LNCaP clone FGC (cell line): ENCODE measurements at regions not wholly inside any gene's neighbourhood (a gene's known extent, or its start where the extent isn't known, plus 50 kb on each side); places are given as distances from the start of the nearest gene placed in this dataset.
A peak's percentile ranks its signal among the peaks of the same experiment; 100 is the strongest.

ENCODE experiments used
- DNase-seq: peaks from one replicate; pipeline ENCODE4 v3.0.0-alpha.2; 2011; ENCODE audit warnings: low read depth
- H3K4me3 ChIP-seq: 2 replicates; pipeline ENCODE4 v1.5.1; 2011; ENCODE audit warnings: mild to moderate bottlenecking, low read depth, low read length, control low read depth
- TF ChIP-seq, protein P1 (sequence below): IDR thresholded peaks from 2 replicates; pipeline ENCODE4 v1.5.1; 2012; ENCODE audit warnings: mild to moderate bottlenecking; ENCODE audit not compliant: control insufficient read depth, insufficient read depth; ENCODE audit errors: extremely low read depth

GRCh38 chr7:130973637-130974036 lies 239.6 kb upstream of the KLF14 start:
- no peak overlapping the region for H3K4me3 ChIP-seq
- no peak for DNase-seq
- TF ChIP-seq, protein P1, sequence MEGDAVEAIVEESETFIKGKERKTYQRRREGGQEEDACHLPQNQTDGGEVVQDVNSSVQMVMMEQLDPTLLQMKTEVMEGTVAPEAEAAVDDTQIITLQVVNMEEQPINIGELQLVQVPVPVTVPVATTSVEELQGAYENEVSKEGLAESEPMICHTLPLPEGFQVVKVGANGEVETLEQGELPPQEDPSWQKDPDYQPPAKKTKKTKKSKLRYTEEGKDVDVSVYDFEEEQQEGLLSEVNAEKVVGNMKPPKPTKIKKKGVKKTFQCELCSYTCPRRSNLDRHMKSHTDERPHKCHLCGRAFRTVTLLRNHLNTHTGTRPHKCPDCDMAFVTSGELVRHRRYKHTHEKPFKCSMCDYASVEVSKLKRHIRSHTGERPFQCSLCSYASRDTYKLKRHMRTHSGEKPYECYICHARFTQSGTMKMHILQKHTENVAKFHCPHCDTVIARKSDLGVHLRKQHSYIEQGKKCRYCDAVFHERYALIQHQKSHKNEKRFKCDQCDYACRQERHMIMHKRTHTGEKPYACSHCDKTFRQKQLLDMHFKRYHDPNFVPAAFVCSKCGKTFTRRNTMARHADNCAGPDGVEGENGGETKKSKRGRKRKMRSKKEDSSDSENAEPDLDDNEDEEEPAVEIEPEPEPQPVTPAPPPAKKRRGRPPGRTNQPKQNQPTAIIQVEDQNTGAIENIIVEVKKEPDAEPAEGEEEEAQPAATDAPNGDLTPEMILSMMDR: no peak

DNA sequence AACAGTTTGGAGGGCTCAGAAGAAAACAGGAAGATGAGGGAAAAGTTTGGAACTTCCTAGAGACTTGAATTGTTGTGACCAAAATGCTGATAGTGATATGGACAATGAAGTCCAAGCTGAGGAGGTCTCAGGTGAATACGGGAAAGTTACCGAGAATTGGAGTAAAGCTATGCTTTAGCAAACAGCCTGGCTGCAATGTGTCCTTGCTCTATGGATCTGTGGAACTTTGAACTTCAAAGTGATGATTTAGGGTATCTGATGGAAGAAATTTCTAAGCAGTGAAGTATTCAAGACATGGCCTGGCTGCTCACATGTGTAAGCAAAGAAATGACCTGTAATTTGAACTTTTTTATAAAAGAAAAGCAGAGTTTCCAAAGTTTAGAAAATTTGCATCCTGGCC lies 240.2 kb upstream of the KLF14 start:
- TF ChIP-seq, protein P1: no peak
- H3K4me3 ChIP-seq: no peak overlapping the region
- DNase-seq: no peak

- H3K4me3 ChIP-seq: no peak overlapping the region
- DNase-seq: no peak
- TF ChIP-seq, protein P1: no peak
Observed at GRCh38 chr7:130974794-130975193, 240.8 kb upstream of the KLF14 start.

- H3K4me3 ChIP-seq: no peak overlapping the region
- DNase-seq: no peak
- TF ChIP-seq, protein P1: no peak
Observed at GRCh38 chr7:130975731-130976130, 241.7 kb upstream of the KLF14 start.

- DNase-seq: no peak
- H3K4me3 ChIP-seq: no peak overlapping the region
- TF ChIP-seq, protein P1: peak; percentile 84
Observed at GRCh38 chr7:130982160-130982638, 248.2 kb upstream of the KLF14 start.

DNA sequence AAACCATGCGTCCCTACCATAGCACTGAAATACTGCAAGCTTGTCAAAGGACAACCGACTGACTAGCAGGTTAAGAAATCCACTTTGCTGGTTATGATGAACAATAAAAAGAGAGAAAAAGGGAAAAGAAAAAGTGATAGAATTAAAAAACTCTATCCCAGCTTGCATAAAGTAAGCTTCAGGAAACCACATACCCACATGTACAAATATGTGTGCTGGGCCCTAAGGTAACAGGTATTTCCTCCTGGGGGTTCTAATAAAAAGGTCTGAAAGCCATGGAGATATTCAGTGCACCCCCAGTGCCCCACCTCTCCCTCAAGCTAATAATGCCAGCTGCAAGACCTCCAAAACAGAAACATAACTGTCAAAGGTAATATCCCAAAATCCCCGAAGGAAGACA lies 248.6 kb upstream of the KLF14 start:
- H3K4me3 ChIP-seq: no peak overlapping the region
- TF ChIP-seq, protein P1: no peak
- no peak for DNase-seq

DNA sequence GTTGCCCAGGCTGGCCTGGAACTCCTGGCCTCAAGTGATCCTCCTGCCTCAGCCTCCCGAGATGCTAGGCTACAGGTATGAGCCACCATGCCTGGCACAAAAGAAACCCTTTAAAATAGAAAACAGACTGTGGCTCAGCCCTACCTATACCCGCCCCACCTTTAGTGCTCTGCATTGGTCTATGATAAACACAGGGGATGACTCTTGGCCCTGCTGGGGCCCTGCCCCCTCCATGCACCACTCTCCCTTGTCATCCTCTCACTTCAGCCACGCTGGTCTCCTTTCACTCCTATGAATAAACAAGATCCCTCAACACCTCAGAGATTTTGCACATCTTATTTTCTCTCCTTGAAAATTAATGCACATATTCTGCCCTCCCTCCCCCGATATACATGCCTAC lies 251.4 kb upstream of the KLF14 start:
- no peak for DNase-seq
- H3K4me3 ChIP-seq: no peak overlapping the region
- TF ChIP-seq, protein P1: no peak
